ENCODE measurements at regions not wholly inside any gene's neighbourhood (a gene's known extent, or its start where the extent isn't known, plus 50 kb on each side); places are given as distances from the start of the nearest gene placed in this dataset.

GRCh38 chr12:97899529-97899928, 436.9 kb downstream of the RMST start:
- H3K9me3 Mint-ChIP-seq (ENCODE audit: low read depth) = no peaks in the 10 kb centered on the region
- CTCF ChIA-PET = no interaction called here
- POLR2A ChIA-PET = no interaction called here
- H3K36me3 Mint-ChIP-seq (ENCODE audit: low read depth) = no peaks in the 10 kb centered on the region
- no peak for DNase-seq
- H3K4me3 Mint-ChIP-seq = no peak overlapping the region
- H3K27ac Mint-ChIP-seq = no peak overlapping the region
- H3K27me3 Mint-ChIP-seq = no peaks in the 10 kb centered on the region
- no peaks in the 10 kb centered on the region for H3K4me1 Mint-ChIP-seq
- intact Hi-C loops (cut with DNase I, micrococcal nuclease) = no loop called here
- ATAC-seq = no peak

DNA sequence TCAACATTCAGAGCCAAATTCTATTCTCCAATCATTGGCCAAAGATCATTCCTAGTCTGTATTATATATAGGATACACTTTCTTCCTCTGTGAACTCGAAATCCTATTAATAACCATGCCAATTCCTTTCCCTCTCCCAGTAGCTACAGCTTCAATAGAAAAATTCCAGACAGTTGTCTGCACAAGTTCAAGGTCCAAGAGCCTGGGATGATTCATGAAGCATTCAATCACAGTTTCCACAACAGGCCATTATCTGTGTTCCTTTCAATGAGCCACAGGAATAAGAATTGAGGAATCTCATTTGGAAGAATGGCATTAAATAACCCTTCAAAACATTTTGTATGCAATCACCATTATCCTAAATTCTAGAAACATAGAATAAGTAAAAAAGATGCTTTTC, 437.4 kb downstream of the RMST start:
- POLR2A ChIA-PET = no interaction called here
- ATAC-seq (no peak), DNase-seq (no peak)
- Mint-ChIP-seq H3K4me1 (no peaks in the 10 kb centered on the region), H3K9me3 (ENCODE audit: low read depth) (no peaks in the 10 kb centered on the region), H3K27ac (no peak overlapping the region), H3K4me3 (no peak overlapping the region), H3K27me3 (no peaks in the 10 kb centered on the region), H3K36me3 (ENCODE audit: low read depth) (no peaks in the 10 kb centered on the region)
- intact Hi-C loops (cut with DNase I, micrococcal nuclease) = no loop called here
- CTCF ChIA-PET = no interaction called here

GRCh38 chr12:97903356-97903755, 440.8 kb downstream of the RMST start:
- H3K4me3 Mint-ChIP-seq = no peak overlapping the region
- ChIA-PET POLR2A (no interaction called here), CTCF (no interaction called here)
- ATAC-seq (no peak), DNase-seq (no peak)
- H3K27ac Mint-ChIP-seq = no peak overlapping the region
- intact Hi-C loops (cut with DNase I, micrococcal nuclease) = no loop called here
- no peaks in the 10 kb centered on the region for H3K36me3 Mint-ChIP-seq (ENCODE audit: low read depth)
- H3K4me1 Mint-ChIP-seq = no peaks in the 10 kb centered on the region
- peaks cover 2% of the 10 kb centered on the region for H3K27me3 Mint-ChIP-seq
- no peaks in the 10 kb centered on the region for H3K9me3 Mint-ChIP-seq (ENCODE audit: low read depth)

DNA sequence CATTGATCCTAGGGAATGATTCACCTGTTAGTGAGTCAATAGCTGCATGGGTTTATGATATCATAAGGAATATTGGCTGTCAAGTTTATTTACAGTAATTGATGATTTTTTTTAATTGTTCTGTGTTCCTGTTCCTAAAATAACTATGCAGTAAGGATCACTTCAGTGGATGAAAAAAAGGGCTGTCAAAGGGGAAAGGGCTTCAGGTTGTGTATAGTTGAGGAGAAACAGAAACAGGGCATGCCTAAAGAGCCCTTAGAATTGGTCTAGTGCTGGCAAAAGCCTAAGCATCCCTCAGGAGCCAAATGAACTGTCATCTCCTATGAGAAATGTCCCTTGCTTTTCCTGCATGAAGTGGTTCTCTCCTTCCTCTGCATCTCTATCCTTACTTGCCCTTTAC, 444.9 kb downstream of the RMST start:
- intact Hi-C loops (cut with DNase I, micrococcal nuclease) = no loop called here
- no peak overlapping the region for H3K4me3 Mint-ChIP-seq
- DNase-seq (no peak), ATAC-seq (no peak)
- H3K27me3 Mint-ChIP-seq = peaks cover 2% of the 10 kb centered on the region
- H3K36me3 Mint-ChIP-seq (ENCODE audit: low read depth) = no peaks in the 10 kb centered on the region
- no peaks in the 10 kb centered on the region for H3K4me1 Mint-ChIP-seq
- ChIA-PET CTCF (no interaction called here), POLR2A (no interaction called here)
- H3K27ac Mint-ChIP-seq = no peak overlapping the region
- no peaks in the 10 kb centered on the region for H3K9me3 Mint-ChIP-seq (ENCODE audit: low read depth)

- Mint-ChIP-seq H3K4me1 (no peaks in the 10 kb centered on the region), H3K9me3 (ENCODE audit: low read depth) (no peaks in the 10 kb centered on the region), H3K27ac (no peak overlapping the region), H3K4me3 (no peak overlapping the region), H3K27me3 (no peaks in the 10 kb centered on the region), H3K36me3 (ENCODE audit: low read depth) (no peaks in the 10 kb centered on the region)
- DNase-seq (no peak), ATAC-seq (no peak)
- POLR2A ChIA-PET = no interaction called here
- CTCF ChIA-PET = no interaction called here
- intact Hi-C loops (cut with DNase I, micrococcal nuclease) = no loop called here
Measured at GRCh38 chr12:97910559-97910958, 448.0 kb downstream of the RMST start.

GRCh38 chr12:97912943-97913342, 450.3 kb downstream of the RMST start:
- ATAC-seq = no peak
- H3K27me3 Mint-ChIP-seq = no peaks in the 10 kb centered on the region
- ChIA-PET POLR2A (no interaction called here), CTCF (no interaction called here)
- no peaks in the 10 kb centered on the region for H3K9me3 Mint-ChIP-seq (ENCODE audit: low read depth)
- intact Hi-C loops (cut with DNase I, micrococcal nuclease) = no loop called here
- H3K36me3 Mint-ChIP-seq (ENCODE audit: low read depth) = no peaks in the 10 kb centered on the region
- no peak for DNase-seq
- H3K4me3 Mint-ChIP-seq = no peak overlapping the region
- H3K4me1 Mint-ChIP-seq = no peaks in the 10 kb centered on the region
- H3K27ac Mint-ChIP-seq = no peak overlapping the region

DNA sequence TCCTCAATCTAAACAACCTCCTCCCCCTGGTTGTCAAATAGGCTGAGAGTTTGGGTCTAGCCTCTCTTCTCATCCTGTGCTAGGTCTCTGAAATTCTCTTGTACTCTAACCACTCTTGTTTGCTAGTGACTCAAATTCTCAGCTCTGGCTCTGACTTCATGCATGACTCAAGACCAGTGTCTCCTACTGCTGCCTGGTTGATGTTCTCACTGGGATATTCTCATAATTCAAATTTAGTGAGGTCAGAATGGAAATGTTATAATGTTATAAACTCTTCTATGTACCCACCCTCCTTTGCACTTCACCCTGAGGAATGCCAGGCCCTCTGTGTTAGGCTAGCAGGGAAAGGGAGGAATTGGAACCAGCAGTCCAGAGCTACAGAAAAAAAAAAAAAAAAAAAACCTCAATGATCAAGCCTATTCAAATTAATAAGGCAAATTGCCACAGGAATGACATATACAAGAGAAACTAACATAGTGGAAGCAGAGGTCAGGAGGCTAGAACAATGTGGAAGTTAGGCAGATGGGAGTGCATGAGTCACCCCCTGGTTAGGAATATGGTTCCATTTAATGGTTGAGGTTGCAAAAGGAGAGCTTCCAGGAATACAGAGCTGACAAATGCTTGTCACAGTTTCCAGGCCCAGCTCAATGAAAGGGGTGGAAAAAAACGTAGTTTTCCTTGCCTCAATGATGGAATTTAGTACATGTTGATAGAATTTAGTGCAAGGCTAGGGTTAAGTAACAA, 459.5 kb downstream of the RMST start:
- ATAC-seq (no peak), DNase-seq (no peak)
- no peaks in the 10 kb centered on the region for H3K9me3 Mint-ChIP-seq (ENCODE audit: low read depth)
- intact Hi-C loops (cut with DNase I, micrococcal nuclease) = no loop called here
- no peak overlapping the region for H3K27ac Mint-ChIP-seq
- POLR2A ChIA-PET = no interaction called here
- H3K4me3 Mint-ChIP-seq = no peak overlapping the region
- H3K4me1 Mint-ChIP-seq = no peaks in the 10 kb centered on the region
- CTCF ChIA-PET = no interaction called here
- no peaks in the 10 kb centered on the region for H3K27me3 Mint-ChIP-seq
- no peaks in the 10 kb centered on the region for H3K36me3 Mint-ChIP-seq (ENCODE audit: low read depth)

DNA sequence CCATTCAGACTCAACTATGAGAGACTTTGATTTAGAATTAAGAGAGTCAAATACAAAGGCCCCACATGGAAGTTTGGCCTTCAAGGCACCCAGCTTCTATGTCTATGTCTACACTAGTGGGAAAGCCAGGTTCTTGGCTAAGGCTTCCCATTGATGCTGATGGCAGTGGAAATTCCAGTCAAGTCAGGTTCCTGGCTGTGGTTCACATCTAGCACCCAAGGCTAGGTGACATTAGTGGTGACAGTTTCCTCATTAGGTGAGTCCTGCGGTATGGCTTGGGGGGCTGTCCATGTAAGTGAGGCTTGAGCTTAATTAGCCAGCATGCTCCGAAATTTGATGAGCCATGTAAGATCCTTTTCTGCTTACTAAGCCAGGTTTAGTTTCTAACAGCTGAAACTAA, 460.9 kb downstream of the RMST start:
- Mint-ChIP-seq H3K27me3 (no peaks in the 10 kb centered on the region), H3K36me3 (ENCODE audit: low read depth) (no peaks in the 10 kb centered on the region), H3K4me3 (no peak overlapping the region), H3K4me1 (no peaks in the 10 kb centered on the region), H3K27ac (no peak overlapping the region), H3K9me3 (ENCODE audit: low read depth) (no peaks in the 10 kb centered on the region)
- POLR2A ChIA-PET = no interaction called here
- intact Hi-C loops (cut with DNase I, micrococcal nuclease) = no loop called here
- ATAC-seq (no peak), DNase-seq (no peak)
- CTCF ChIA-PET = no interaction called here

DNA sequence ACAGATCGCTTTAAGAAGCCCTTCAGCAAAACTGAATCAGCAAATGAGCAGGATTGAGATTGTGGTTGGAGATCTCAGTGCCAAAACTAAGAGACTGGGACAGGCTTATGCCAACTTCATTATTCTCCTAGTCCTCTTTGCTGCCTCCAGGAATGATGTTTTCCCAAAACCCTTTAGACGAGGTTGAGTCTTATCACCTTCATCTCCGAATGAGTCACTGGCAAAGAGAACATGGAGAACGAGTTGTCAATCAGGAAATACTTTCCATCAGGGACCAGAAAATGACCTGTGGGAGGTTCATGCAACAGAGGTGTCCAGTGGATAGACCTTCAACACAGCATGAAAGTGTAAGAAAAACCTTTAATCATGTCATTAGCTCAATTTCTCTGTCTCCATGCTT, 461.5 kb downstream of the RMST start:
- no peak overlapping the region for H3K27ac Mint-ChIP-seq
- H3K4me3 Mint-ChIP-seq = no peak overlapping the region
- H3K9me3 Mint-ChIP-seq (ENCODE audit: low read depth) = no peaks in the 10 kb centered on the region
- no peaks in the 10 kb centered on the region for H3K4me1 Mint-ChIP-seq
- no peaks in the 10 kb centered on the region for H3K36me3 Mint-ChIP-seq (ENCODE audit: low read depth)
- DNase-seq (no peak), ATAC-seq (no peak)
- intact Hi-C loops (cut with DNase I, micrococcal nuclease) = no loop called here
- no peaks in the 10 kb centered on the region for H3K27me3 Mint-ChIP-seq
- ChIA-PET POLR2A (no interaction called here), CTCF (no interaction called here)

DNA sequence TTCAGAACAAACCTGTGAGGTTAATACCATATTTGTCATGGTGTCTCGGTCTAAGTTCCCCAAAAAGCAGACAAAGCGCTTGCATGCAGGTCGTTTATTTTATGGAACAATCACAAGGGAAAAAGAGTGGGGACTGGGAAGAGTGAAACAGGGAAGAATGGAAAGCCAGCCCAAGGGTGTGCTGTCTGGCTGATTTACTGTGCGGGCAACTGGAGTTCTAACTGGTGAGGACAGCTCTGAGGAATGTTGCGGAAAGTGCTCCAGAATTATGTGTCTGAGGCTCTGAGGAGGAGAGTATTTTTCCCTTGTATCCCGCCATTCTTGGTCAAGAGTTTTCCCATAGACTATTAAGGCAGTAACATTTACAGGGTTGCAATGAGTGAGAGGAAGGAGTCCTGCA, 465.4 kb downstream of the RMST start:
- Mint-ChIP-seq H3K27me3 (no peaks in the 10 kb centered on the region), H3K36me3 (ENCODE audit: low read depth) (no peaks in the 10 kb centered on the region), H3K27ac (no peak overlapping the region), H3K9me3 (ENCODE audit: low read depth) (no peaks in the 10 kb centered on the region), H3K4me3 (no peak overlapping the region), H3K4me1 (no peaks in the 10 kb centered on the region)
- no peak for DNase-seq
- intact Hi-C loops (cut with DNase I, micrococcal nuclease) = no loop called here
- ChIA-PET CTCF (no interaction called here), POLR2A (no interaction called here)
- ATAC-seq = no peak

DNA sequence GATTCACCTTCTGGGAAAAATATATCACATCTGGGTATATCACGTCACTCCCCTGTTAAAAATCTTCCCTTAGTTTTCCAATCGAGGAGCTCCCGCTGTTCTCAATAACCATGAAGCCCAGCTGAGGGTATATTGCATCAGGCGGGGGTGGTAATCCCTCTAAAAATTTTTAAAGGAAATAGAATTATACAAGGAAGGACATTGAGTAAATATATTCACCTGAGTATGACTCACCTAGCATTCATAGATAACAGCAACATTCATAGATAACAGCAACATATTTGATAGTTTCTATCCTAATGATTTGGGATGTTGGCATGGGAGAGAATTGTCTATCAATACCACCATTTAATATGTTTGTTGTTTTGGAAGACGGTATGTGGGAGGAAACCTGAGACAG, 473.6 kb downstream of the RMST start:
- no peaks in the 10 kb centered on the region for H3K36me3 Mint-ChIP-seq (ENCODE audit: low read depth)
- H3K27me3 Mint-ChIP-seq = peaks cover 2% of the 10 kb centered on the region
- H3K9me3 Mint-ChIP-seq (ENCODE audit: low read depth) = peaks cover 2% of the 10 kb centered on the region
- intact Hi-C loops (cut with DNase I, micrococcal nuclease) = no loop called here
- DNase-seq (no peak), ATAC-seq (no peak)
- no peak overlapping the region for H3K27ac Mint-ChIP-seq
- H3K4me1 Mint-ChIP-seq = no peaks in the 10 kb centered on the region
- POLR2A ChIA-PET = no interaction called here
- CTCF ChIA-PET = interaction anchor here (0.7 kb wide), 1 partner anchor 66 kb away, joined by 3 read pairs; no protein-coding TSS in a partner anchor
- no peak overlapping the region for H3K4me3 Mint-ChIP-seq

DNA sequence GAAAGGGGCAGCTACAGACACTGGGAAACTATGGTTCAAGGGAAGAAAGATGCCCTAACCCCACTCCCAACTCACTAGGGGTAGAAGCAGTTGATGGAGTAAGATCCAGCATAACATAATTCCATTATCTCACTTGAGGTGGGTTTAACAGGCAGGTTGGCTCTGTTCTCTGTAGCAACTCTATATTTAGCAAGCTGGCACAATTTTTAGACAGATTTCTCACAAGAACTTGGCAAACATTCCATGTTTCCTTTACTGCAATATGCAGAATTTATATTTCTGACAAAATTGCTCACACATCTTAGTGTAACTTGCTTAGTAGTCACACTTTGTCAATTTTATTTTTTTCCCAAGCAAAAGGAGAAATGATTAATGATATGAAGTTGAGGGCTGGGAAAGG, 475.4 kb downstream of the RMST start:
- no peaks in the 10 kb centered on the region for H3K4me1 Mint-ChIP-seq
- no peaks in the 10 kb centered on the region for H3K36me3 Mint-ChIP-seq (ENCODE audit: low read depth)
- H3K4me3 Mint-ChIP-seq = no peak overlapping the region
- intact Hi-C loops (cut with DNase I, micrococcal nuclease) = no loop called here
- DNase-seq (no peak), ATAC-seq (no peak)
- ChIA-PET CTCF (no interaction called here), POLR2A (no interaction called here)
- H3K27ac Mint-ChIP-seq = no peak overlapping the region
- peaks cover 2% of the 10 kb centered on the region for H3K9me3 Mint-ChIP-seq (ENCODE audit: low read depth)
- peaks cover 2% of the 10 kb centered on the region for H3K27me3 Mint-ChIP-seq

- POLR2A ChIA-PET = no interaction called here
- no peak overlapping the region for H3K4me3 Mint-ChIP-seq
- CTCF ChIA-PET = interaction anchor here (0.6 kb wide), 1 partner anchor 64 kb away, joined by 3 read pairs; no protein-coding TSS in a partner anchor
- H3K9me3 Mint-ChIP-seq (ENCODE audit: low read depth) = peaks cover 2% of the 10 kb centered on the region
- intact Hi-C loops (cut with DNase I, micrococcal nuclease) = no loop called here
- no peaks in the 10 kb centered on the region for H3K36me3 Mint-ChIP-seq (ENCODE audit: low read depth)
- no peak overlapping the region for H3K27ac Mint-ChIP-seq
- H3K4me1 Mint-ChIP-seq = no peaks in the 10 kb centered on the region
- H3K27me3 Mint-ChIP-seq = peaks cover 2% of the 10 kb centered on the region
- ATAC-seq (no peak), DNase-seq (no peak)
Measured at GRCh38 chr12:97939156-97939555, 476.6 kb downstream of the RMST start.
